DOHH2 (cell line): ENCODE measurements at regions not wholly inside any gene's neighbourhood (a gene's known extent, or its start where the extent isn't known, plus 50 kb on each side); places are given as distances from the start of the nearest gene placed in this dataset.

Experiments used
- H3F3A ChIP-seq: fragments of 200-600 bp; sonication (generic), shearing (Covaris generic); 2 replicates; pipeline ENCODE4 v1.6.0; 2016; ENCODE audit warnings: antibody characterized with exemption, mild to moderate bottlenecking; ENCODE audit not compliant: control insufficient read depth, insufficient read depth
- H3K27ac ChIP-seq: fragments of 200-600 bp; sonication (generic); 2 replicates; pipeline ENCODE4 v1.5.1; 2014; ENCODE audit warnings: low read depth, mild to moderate bottlenecking, low read length, moderate library complexity
- H3K27me3 ChIP-seq: fragments of 200-600 bp; sonication (generic); 2 replicates; pipeline ENCODE4 v1.6.1; 2014; ENCODE audit warnings: mild to moderate bottlenecking, low read length, mixed read lengths; ENCODE audit not compliant: control insufficient read depth
- H3K36me3 ChIP-seq: fragments of 200-600 bp; sonication (generic); 2 replicates; pipeline ENCODE4 v1.6.1; 2014; ENCODE audit warnings: mild to moderate bottlenecking, low read length, moderate library complexity, mixed read lengths; ENCODE audit not compliant: control insufficient read depth
- H3K4me1 ChIP-seq: fragments of 200-600 bp; sonication (generic); 2 replicates; pipeline ENCODE4 v1.6.1; 2014; ENCODE audit warnings: mild to moderate bottlenecking, low read length, mixed read lengths; ENCODE audit not compliant: control insufficient read depth
- H3K4me2 ChIP-seq: fragments of 200-600 bp; sonication (generic); 2 replicates; pipeline ENCODE4 v1.6.0; 2014; ENCODE audit warnings: mild to moderate bottlenecking, low read length, moderate library complexity
- H3K4me3 ChIP-seq: fragments of 200-600 bp; sonication (generic); 2 replicates; pipeline ENCODE4 v1.5.1; 2014; ENCODE audit warnings: mild to moderate bottlenecking, low read length, mixed read lengths
- H3K79me2 ChIP-seq: fragments of 200-600 bp; sonication (generic); 2 replicates; pipeline ENCODE4 v1.6.1; 2014; ENCODE audit warnings: mild to moderate bottlenecking, low read length, mixed read lengths; ENCODE audit not compliant: control insufficient read depth
- H3K9me2 ChIP-seq: fragments of 200-600 bp; sonication (generic); replicated peaks from 2 replicates; pipeline ENCODE4 v1.6.1; 2014; ENCODE audit warnings: mild to moderate bottlenecking, low read length, mixed read lengths; ENCODE audit not compliant: control insufficient read depth
- H3K9me3 ChIP-seq: fragments of 200-600 bp; sonication (generic); 2 replicates; pipeline ENCODE4 v1.6.1; 2014; ENCODE audit warnings: antibody characterized with exemption, low read length, mixed read lengths; ENCODE audit not compliant: control insufficient read depth, insufficient read depth
- H4K20me1 ChIP-seq: fragments of 200-600 bp; sonication (generic); 2 replicates; pipeline ENCODE4 v1.6.0; 2014; ENCODE audit warnings: low read depth, mild to moderate bottlenecking, antibody characterized with exemption, low read length, moderate library complexity; ENCODE audit not compliant: control insufficient read depth, insufficient read depth
- EZH2phosphoT487 ChIP-seq: fragments of 200-600 bp; sonication (generic); IDR thresholded peaks from 2 replicates; pipeline ENCODE4 v1.6.1; 2017; ENCODE audit warnings: borderline replicate concordance, mild to moderate bottlenecking, antibody characterized with exemption, low read length, moderate library complexity, mixed read lengths
- TF ChIP-seq, protein P1 (sequence below): fragments of 200-600 bp; sonication (generic); IDR thresholded peaks from one replicate; pipeline ENCODE4 v1.5.1; 2014; ENCODE audit warnings: antibody characterized with exemption, mild to moderate bottlenecking, low read depth, low read length; ENCODE audit not compliant: poor library complexity, severe bottlenecking

DNA sequence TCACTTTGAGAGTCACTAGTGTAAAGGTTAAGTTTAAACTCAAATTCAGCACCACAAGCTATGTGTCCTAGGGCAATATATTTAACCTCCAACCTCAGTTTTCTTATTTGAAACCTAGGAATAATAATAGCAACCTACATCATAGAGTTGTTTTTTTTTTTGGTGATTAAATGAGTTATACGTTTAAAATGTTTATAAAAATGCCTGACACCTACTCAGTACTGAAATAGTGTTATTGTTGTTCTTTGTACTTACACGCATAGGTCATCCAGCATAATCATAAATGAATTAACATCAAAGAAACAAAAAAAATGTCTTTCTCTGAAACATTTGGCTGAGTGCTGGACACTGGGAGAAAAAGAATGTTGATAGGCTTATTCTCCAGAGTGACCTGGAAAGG is 266.8 kb upstream of the PRMT6 start:
- Histone ChIP-seq H3K9me2 (no peaks in the 10 kb centered on the region), H4K20me1 (no peaks in the 10 kb centered on the region), H3K79me2 (no peaks in the 10 kb centered on the region), H3K4me2 (no peak overlapping the region), H3K4me3 (no peak overlapping the region), H3K9me3 (no peaks in the 10 kb centered on the region), H3K36me3 (no peaks in the 10 kb centered on the region), H3K4me1 (no peaks in the 10 kb centered on the region), H3K27ac (no peak overlapping the region), H3K27me3 (no peaks in the 10 kb centered on the region), H3F3A (no peaks in the 10 kb centered on the region)
- TF ChIP-seq, protein P1, sequence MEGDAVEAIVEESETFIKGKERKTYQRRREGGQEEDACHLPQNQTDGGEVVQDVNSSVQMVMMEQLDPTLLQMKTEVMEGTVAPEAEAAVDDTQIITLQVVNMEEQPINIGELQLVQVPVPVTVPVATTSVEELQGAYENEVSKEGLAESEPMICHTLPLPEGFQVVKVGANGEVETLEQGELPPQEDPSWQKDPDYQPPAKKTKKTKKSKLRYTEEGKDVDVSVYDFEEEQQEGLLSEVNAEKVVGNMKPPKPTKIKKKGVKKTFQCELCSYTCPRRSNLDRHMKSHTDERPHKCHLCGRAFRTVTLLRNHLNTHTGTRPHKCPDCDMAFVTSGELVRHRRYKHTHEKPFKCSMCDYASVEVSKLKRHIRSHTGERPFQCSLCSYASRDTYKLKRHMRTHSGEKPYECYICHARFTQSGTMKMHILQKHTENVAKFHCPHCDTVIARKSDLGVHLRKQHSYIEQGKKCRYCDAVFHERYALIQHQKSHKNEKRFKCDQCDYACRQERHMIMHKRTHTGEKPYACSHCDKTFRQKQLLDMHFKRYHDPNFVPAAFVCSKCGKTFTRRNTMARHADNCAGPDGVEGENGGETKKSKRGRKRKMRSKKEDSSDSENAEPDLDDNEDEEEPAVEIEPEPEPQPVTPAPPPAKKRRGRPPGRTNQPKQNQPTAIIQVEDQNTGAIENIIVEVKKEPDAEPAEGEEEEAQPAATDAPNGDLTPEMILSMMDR, result no peak
- TF ChIP-seq EZH2phosphoT487, result no peak

DNA sequence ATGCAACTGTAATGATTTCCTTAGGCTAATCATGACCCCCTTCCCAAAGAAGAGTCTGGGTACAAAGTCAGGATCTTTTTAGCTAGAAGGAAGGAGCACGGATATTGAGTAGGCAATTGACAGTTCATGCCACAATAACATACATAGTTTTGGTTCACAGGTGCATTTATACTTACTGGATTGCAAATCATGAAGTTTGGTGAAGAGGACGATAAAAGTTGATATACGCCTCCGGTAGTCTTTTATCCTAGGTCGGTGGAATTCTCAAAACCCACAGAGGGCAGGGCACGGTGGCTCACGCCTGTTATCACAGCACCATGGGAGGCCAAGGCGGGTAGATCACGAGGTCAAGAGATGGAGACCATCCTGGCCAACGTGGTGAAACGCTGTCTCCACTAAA is 265.4 kb upstream of the PRMT6 start:
- Histone ChIP-seq H3K79me2 (no peaks in the 10 kb centered on the region), H3K27ac (no peak overlapping the region), H3K4me2 (no peak overlapping the region), H3K4me3 (no peak overlapping the region), H3K27me3 (no peaks in the 10 kb centered on the region), H3K4me1 (no peaks in the 10 kb centered on the region), H3K9me2 (no peaks in the 10 kb centered on the region), H4K20me1 (no peaks in the 10 kb centered on the region), H3K9me3 (no peaks in the 10 kb centered on the region), H3F3A (no peaks in the 10 kb centered on the region), H3K36me3 (no peaks in the 10 kb centered on the region)
- TF ChIP-seq, protein P1, result no peak

DNA sequence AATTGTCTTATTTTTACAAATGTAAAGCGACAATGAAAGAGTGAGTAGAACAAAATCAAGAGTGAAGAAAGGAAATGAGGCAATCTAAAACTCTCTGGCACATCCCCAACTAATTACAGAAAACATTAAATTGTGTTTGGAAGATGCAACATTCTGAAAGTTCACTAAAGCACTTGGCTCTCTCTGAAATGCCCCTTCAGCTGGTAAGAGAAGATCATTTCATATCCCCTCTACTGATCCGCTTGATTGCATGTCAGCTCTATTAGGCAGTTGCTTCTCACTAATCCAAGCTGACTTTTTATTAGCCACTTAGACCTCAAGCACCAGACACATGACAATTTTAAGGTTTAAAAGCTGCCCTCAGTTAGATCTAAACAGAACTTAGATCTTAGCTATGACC is 262.8 kb upstream of the PRMT6 start:
- Histone ChIP-seq H3F3A (no peaks in the 10 kb centered on the region), H3K36me3 (no peaks in the 10 kb centered on the region), H4K20me1 (no peaks in the 10 kb centered on the region), H3K79me2 (no peaks in the 10 kb centered on the region), H3K4me1 (no peaks in the 10 kb centered on the region), H3K9me2 (no peaks in the 10 kb centered on the region), H3K4me2 (no peak overlapping the region), H3K4me3 (no peak overlapping the region), H3K9me3 (no peaks in the 10 kb centered on the region), H3K27me3 (no peaks in the 10 kb centered on the region), H3K27ac (no peak overlapping the region)
- TF ChIP-seq EZH2phosphoT487, result no peak
- TF ChIP-seq, protein P1, result no peak

DNA sequence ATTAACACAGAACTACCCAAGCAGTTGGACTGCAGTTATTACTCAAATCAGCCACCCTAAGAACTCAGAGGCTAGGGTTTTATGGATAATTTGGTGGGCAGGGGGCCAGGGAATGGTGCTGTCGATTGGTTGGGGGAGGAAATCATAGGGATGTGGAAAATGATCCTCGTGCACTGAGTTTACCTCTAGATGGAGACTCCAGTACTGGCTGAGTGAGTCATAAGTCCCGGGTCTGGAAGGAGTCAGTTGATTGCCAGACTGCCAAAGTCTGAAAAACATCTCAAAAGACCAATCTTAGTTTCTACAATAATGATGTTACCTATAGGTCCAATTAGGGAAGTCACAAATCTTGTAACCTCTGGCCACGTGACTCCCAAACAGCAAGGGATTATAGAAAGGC is 257.5 kb upstream of the PRMT6 start:
- Histone ChIP-seq H3F3A (no peaks in the 10 kb centered on the region), H3K9me3 (no peaks in the 10 kb centered on the region), H4K20me1 (no peaks in the 10 kb centered on the region), H3K4me3 (no peak overlapping the region), H3K27me3 (no peaks in the 10 kb centered on the region), H3K79me2 (no peaks in the 10 kb centered on the region), H3K9me2 (no peaks in the 10 kb centered on the region), H3K4me2 (no peak overlapping the region), H3K4me1 (no peaks in the 10 kb centered on the region), H3K27ac (no peak overlapping the region), H3K36me3 (no peaks in the 10 kb centered on the region)
- TF ChIP-seq, protein P1, result no peak
- no peak for TF ChIP-seq EZH2phosphoT487
